ENCODE measurements at regions not wholly inside any gene's neighbourhood (a gene's known extent, or its start where the extent isn't known, plus 50 kb on each side); places are given as distances from the start of the nearest gene placed in this dataset.

DNA sequence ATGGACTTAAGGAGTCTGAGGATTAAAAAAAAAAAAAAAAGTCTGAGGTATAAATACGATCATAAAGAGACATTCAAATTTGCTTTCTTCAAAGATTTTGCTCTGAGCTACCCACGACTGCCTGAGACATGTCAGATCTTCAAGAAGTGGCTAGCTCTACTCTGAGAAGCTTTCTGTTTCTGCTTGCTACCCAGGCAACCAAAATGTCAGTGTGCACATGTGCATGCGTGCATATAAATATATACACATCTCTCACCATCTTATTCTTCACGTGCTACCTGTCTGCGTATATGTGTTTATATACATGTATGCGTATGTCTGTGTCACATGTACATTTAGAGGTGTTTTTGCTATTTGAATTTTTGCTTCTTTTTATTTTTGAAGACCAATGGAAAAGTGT is 299.6 kb upstream of the STXBP5 start:
- H3K4me3 ChIP-seq (ENCODE audit: control insufficient read depth, low read depth, low read length), result no peak overlapping the region
- no peak for DNase-seq (ENCODE audit: low read depth)
- TF ChIP-seq, protein P1, sequence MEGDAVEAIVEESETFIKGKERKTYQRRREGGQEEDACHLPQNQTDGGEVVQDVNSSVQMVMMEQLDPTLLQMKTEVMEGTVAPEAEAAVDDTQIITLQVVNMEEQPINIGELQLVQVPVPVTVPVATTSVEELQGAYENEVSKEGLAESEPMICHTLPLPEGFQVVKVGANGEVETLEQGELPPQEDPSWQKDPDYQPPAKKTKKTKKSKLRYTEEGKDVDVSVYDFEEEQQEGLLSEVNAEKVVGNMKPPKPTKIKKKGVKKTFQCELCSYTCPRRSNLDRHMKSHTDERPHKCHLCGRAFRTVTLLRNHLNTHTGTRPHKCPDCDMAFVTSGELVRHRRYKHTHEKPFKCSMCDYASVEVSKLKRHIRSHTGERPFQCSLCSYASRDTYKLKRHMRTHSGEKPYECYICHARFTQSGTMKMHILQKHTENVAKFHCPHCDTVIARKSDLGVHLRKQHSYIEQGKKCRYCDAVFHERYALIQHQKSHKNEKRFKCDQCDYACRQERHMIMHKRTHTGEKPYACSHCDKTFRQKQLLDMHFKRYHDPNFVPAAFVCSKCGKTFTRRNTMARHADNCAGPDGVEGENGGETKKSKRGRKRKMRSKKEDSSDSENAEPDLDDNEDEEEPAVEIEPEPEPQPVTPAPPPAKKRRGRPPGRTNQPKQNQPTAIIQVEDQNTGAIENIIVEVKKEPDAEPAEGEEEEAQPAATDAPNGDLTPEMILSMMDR (IDR thresholded peaks at IDR 0.05; ENCODE audit: control insufficient read depth, insufficient read depth, low read depth, low read length, missing control alignments), result no peak

DNA sequence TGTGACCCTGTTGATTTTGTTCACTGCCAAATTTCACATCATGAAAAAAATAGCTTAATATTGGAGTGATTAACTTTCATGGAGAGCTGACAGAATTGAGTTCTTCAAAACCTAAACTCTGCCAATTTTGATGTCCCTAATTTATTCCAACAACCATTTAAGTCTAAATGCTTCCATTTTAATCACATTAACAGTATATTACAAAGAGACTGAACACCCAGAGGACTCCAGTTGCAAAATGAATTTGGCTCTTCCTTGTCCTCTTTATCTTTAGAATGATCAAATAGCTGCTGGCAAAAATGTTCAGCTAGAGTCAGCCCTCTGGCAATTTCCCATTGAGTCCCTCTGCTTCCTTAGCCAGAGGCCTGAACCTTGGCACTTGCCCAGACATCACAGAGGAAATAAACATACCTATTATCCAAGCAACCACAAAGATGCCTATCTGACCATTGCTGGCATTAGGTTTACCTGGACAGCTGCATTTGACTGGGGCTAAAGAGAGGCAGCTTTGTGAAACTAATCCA is 299.0 kb upstream of the STXBP5 start:
- DNase-seq (ENCODE audit: low read depth), result peak; percentile 52
- TF ChIP-seq, protein P1 (IDR thresholded peaks at IDR 0.05; ENCODE audit: control insufficient read depth, insufficient read depth, low read depth, low read length, missing control alignments), result no peak
- no peak overlapping the region for H3K4me3 ChIP-seq (ENCODE audit: control insufficient read depth, low read depth, low read length)

DNA sequence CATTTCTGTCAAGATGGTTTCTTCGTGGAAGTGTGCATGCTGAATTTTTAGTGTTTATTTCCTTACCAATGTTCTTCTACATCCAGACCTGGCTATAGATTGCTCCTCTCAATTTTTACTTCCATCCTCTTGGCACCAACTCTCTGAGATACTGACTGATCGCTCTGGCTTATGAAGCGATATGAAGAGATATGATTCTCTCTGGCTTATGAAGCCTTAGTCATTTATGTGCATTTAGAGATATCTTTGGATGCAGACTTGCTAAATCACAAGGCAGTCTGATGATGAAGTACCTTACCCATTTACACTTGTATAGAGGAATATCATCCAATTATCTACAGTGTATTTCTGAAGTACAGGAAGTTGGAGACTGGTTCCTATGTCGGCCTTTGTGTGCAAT is 295.4 kb upstream of the STXBP5 start:
- TF ChIP-seq, protein P1 (IDR thresholded peaks at IDR 0.05; ENCODE audit: control insufficient read depth, insufficient read depth, low read depth, low read length, missing control alignments), result no peak
- DNase-seq (ENCODE audit: low read depth), result no peak
- no peak overlapping the region for H3K4me3 ChIP-seq (ENCODE audit: control insufficient read depth, low read depth, low read length)

DNA sequence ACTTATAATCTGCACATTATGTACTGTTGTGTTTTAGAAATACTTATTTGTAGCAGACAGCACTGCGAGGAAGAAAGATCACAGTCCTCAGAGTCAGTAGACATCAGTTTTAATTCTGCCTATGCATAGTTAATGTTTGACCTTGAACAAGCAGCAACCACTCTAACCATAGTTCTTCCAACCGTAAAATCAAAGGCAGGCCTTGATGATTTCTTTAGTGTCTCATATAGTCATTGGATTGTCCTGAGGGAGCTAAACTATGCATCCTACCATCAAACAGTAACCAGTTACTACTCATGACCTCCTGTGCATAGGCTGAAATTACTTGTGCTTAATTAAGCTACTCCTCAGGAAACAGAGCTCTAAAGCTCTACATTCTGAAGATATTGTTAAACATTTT is 294.8 kb upstream of the STXBP5 start:
- no peak overlapping the region for H3K4me3 ChIP-seq (ENCODE audit: control insufficient read depth, low read depth, low read length)
- TF ChIP-seq, protein P1 (IDR thresholded peaks at IDR 0.05; ENCODE audit: control insufficient read depth, insufficient read depth, low read depth, low read length, missing control alignments), result no peak
- no peak for DNase-seq (ENCODE audit: low read depth)

DNA sequence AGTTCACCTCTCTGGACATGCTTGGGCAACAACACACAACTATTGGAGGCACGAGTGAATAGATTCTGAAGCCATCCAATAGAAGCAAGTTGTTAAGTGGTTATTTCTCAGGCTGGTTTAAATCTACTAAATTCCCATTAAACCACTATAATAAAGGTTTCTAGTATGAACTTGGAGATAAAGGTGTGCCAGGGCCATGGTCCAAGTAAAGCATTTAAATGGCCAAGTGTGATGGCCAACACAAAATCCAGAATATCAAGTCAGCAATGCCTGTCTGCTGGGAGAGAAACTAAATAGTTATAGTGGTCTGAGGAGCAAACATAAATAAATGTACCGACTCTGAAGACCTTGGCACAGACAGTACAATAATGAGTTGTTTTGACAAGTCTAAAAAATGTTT is 294.3 kb upstream of the STXBP5 start:
- no peak overlapping the region for H3K4me3 ChIP-seq (ENCODE audit: control insufficient read depth, low read depth, low read length)
- no peak for DNase-seq (ENCODE audit: low read depth)

DNA sequence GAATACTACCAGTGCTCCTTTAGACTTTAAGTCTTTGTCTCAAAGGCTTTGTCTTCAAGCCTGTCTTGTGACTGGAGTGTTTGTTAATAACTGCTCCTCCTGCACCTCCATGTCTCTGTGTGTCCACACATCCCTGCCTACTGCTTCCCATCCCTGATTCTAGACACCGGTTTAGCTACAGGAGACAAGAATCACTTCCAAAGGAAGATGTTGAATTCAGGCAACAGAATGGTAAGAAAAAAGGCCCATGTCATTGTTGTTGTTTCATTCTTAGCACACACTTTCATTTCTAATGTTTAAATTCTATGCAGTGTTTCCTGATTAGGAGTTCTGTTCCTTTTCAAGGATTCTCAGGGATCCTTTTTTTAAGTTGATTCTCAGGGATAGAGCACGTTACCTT is 293.6 kb upstream of the STXBP5 start:
- no peak overlapping the region for H3K4me3 ChIP-seq (ENCODE audit: control insufficient read depth, low read depth, low read length)
- no peak for DNase-seq (ENCODE audit: low read depth)
- TF ChIP-seq, protein P1 (IDR thresholded peaks at IDR 0.05; ENCODE audit: control insufficient read depth, insufficient read depth, low read depth, low read length, missing control alignments), result no peak

More for the DNA sequence above, 294.3 kb upstream of the STXBP5 start:
- TF ChIP-seq, protein P1 (IDR thresholded peaks at IDR 0.05; ENCODE audit: control insufficient read depth, insufficient read depth, low read depth, low read length, missing control alignments), result no peak
